ENCODE measurements at regions not wholly inside any gene's neighbourhood (a gene's known extent, or its start where the extent isn't known, plus 50 kb on each side); places are given as distances from the start of the nearest gene placed in this dataset.

DNA sequence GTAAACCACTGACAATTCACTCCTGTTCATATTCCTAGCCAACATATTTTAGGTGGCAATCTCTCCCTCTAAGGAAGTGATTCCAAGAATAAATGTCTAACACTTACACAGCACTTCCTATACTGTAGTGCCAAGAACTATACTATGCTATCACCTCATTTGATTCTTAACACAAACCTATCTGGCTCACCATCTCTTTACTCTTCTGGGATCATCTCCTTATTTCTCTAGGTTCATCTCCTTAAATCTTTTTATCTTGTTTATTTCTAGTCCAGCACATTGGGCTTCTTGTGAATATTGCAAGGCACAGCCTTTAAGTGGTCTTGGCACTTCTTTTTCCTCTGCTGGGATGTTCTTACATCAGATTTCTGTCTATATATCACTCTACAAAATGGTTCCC lies 366.3 kb downstream of the SLITRK6 start:
- no peak overlapping the region for H3K4me3 ChIP-seq
- H3K27me3 ChIP-seq (replicated peaks), result no peaks in the 10 kb centered on the region

GRCh38 chr13:85431720-85432119 lies 367.5 kb downstream of the SLITRK6 start:
- Histone ChIP-seq H3K4me3 (no peak overlapping the region), H3K9me3 (replicated peaks) (no peaks in the 10 kb centered on the region), H3K27me3 (replicated peaks) (no peaks in the 10 kb centered on the region), H3K36me3 (no peaks in the 10 kb centered on the region), H3K4me1 (replicated peaks) (no peaks in the 10 kb centered on the region), H3K27ac (no peak overlapping the region)
- DNase-seq (ENCODE audit: low read depth in 1 of 2, low spot score in 2 of 2), result no peak

More for the DNA sequence above, 366.3 kb downstream of the SLITRK6 start:
- Histone ChIP-seq H3K36me3 (no peaks in the 10 kb centered on the region), H3K9me3 (replicated peaks) (no peaks in the 10 kb centered on the region), H3K27ac (no peak overlapping the region), H3K4me1 (replicated peaks) (no peaks in the 10 kb centered on the region)
- DNase-seq (ENCODE audit: low read depth in 1 of 2, low spot score in 2 of 2), result no peak

DNA sequence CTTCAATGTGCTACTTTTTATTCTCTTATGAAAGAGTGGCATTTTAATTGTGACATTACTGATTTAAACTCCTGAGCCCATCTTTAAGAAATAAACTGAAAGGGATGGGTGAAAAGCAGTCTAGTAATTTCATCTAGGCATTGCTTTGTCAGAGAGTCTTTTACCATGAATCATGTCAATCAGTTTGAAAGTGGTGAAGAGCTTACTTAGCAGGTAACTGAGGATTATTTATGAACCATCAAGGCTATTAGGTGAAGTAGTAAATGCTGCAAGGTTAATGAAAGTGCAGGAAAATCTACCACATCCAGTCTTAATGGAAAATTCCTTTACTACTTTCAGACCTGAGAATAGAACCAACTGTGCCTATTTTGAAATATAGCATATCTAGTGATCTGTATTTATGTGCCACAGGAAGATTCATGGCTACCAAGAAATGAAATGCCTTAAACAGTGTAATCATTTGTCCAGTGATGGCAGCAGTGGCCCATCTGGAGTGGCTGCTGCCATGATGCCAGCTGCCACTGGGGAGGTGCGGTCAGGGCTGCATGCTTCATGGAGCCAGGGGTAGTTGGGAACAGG lies 368.9 kb downstream of the SLITRK6 start:
- Histone ChIP-seq H3K9me3 (replicated peaks) (no peaks in the 10 kb centered on the region), H3K4me1 (replicated peaks) (no peaks in the 10 kb centered on the region), H3K27me3 (replicated peaks) (no peaks in the 10 kb centered on the region), H3K4me3 (no peak overlapping the region), H3K27ac (no peak overlapping the region), H3K36me3 (no peaks in the 10 kb centered on the region)
- no peak for DNase-seq (ENCODE audit: low read depth in 1 of 2, low spot score in 2 of 2)

GRCh38 chr13:85427416-85427815 lies 371.8 kb downstream of the SLITRK6 start:
- Histone ChIP-seq H3K27ac (no peak overlapping the region), H3K36me3 (no peaks in the 10 kb centered on the region), H3K27me3 (replicated peaks) (no peaks in the 10 kb centered on the region), H3K4me1 (replicated peaks) (no peaks in the 10 kb centered on the region), H3K4me3 (no peak overlapping the region), H3K9me3 (replicated peaks) (no peaks in the 10 kb centered on the region)
- DNase-seq (ENCODE audit: low read depth in 1 of 2, low spot score in 2 of 2), result no peak

DNA sequence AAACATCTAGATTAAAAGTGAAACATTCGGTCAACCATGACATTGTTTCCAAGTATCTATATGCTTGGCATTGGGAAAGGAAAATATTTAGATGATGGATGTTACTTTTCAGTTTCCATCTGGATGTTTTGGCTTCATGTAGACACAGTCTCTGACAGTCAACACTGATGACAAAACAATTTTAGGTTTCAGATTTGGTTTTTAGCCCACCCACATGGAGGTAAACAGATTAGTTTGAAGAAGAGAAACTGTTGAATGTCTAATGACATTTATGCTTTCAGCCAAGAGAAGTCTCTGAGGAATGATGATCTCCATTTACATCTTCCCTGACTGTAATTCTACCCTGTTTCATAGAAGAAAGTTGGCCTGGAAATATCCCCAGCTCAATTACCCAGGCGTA lies 379.1 kb downstream of the SLITRK6 start:
- no peak overlapping the region for H3K27ac ChIP-seq
- no peaks in the 10 kb centered on the region for H3K27me3 ChIP-seq (replicated peaks)
- no peaks in the 10 kb centered on the region for H3K9me3 ChIP-seq (replicated peaks)
- H3K4me1 ChIP-seq (replicated peaks), result no peaks in the 10 kb centered on the region; the same call in 1 of the 2 replicates
- H3K36me3 ChIP-seq, result no peaks in the 10 kb centered on the region
- no peak overlapping the region for H3K4me3 ChIP-seq
- DNase-seq (ENCODE audit: low read depth in 1 of 2, low spot score in 2 of 2), result peak in 1 of 2 experiments; percentile 2

DNA sequence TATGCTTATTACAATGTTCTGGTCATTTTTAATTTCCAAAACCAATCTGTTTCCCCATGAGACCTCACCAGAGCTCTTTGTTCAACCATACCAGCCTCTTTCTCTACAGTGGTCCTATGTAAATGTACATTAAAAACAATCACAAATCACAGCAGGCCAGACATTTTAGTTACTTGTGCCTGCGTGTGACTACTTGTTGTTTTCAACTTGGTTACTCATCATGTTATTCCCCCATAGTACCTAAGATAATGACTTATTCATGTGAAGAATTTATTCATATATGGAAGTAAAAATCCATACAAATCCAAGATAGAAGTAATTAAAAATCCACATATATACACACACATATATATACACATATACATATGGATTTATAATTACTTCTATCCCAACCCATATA lies 379.6 kb downstream of the SLITRK6 start:
- DNase-seq (ENCODE audit: low read depth in 1 of 2, low spot score in 2 of 2), result no peak
- no peaks in the 10 kb centered on the region for H3K36me3 ChIP-seq

DNA sequence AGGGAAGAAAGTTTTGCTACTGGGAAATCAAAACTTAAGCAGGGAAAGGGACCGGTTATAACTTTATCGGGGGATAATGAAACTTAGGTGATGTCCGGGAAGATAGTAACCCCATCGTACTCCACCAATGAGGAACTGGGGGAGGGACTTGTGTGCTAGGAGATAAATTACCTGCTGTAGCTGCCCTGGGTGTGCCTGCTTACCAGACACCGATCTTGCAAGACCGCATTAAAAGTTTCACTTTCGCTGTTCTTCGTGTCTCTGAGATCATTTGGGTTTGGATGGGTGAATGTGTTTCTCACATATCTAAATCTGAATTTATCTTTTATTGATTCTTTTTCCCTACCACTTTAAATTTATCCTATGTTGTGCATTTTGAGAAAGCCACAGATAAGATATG lies 381.4 kb downstream of the SLITRK6 start:
- no peak for DNase-seq (ENCODE audit: low read depth in 1 of 2, low spot score in 2 of 2)
- Histone ChIP-seq H3K27me3 (replicated peaks) (no peaks in the 10 kb centered on the region), H3K4me1 (replicated peaks) (no peaks in the 10 kb centered on the region; the same call in 1 of the 2 replicates), H3K9me3 (replicated peaks) (no peaks in the 10 kb centered on the region), H3K36me3 (no peaks in the 10 kb centered on the region), H3K27ac (no peak overlapping the region), H3K4me3 (no peak overlapping the region)

More for the DNA sequence above, 379.6 kb downstream of the SLITRK6 start:
- H3K9me3 ChIP-seq (replicated peaks), result no peaks in the 10 kb centered on the region
- no peaks in the 10 kb centered on the region; the same call in 1 of the 2 replicates for H3K4me1 ChIP-seq (replicated peaks)
- H3K27me3 ChIP-seq (replicated peaks), result no peaks in the 10 kb centered on the region
- no peak overlapping the region for H3K27ac ChIP-seq
- H3K4me3 ChIP-seq, result no peak overlapping the region

GRCh38 chr13:85413664-85414063 lies 385.6 kb downstream of the SLITRK6 start:
- no peaks in the 10 kb centered on the region for H3K36me3 ChIP-seq
- H3K27me3 ChIP-seq (replicated peaks), result no peaks in the 10 kb centered on the region
- H3K27ac ChIP-seq, result no peak overlapping the region
- no peaks in the 10 kb centered on the region for H3K9me3 ChIP-seq (replicated peaks)
- DNase-seq (ENCODE audit: low read depth in 1 of 2, low spot score in 2 of 2), result no peak
- no peak overlapping the region for H3K4me3 ChIP-seq
- H3K4me1 ChIP-seq (replicated peaks), result no peaks in the 10 kb centered on the region

- Histone ChIP-seq H3K4me3 (no peak overlapping the region), H3K27ac (no peak overlapping the region), H3K9me3 (replicated peaks) (no peaks in the 10 kb centered on the region), H3K36me3 (no peaks in the 10 kb centered on the region), H3K27me3 (replicated peaks) (no peaks in the 10 kb centered on the region), H3K4me1 (replicated peaks) (no peaks in the 10 kb centered on the region)
- no peak for DNase-seq (ENCODE audit: low read depth in 1 of 2, low spot score in 2 of 2)
These were observed 386.8 kb downstream of the SLITRK6 start for GRCh38 chr13:85412448-85412847.

- Histone ChIP-seq H3K27ac (no peak overlapping the region), H3K27me3 (replicated peaks) (no peaks in the 10 kb centered on the region), H3K4me1 (replicated peaks) (no peaks in the 10 kb centered on the region), H3K36me3 (no peaks in the 10 kb centered on the region), H3K9me3 (replicated peaks) (no peaks in the 10 kb centered on the region), H3K4me3 (no peak overlapping the region)
- no peak for DNase-seq (ENCODE audit: low read depth in 1 of 2, low spot score in 2 of 2)
These were observed 387.6 kb downstream of the SLITRK6 start for GRCh38 chr13:85411591-85411990.

GRCh38 chr13:85408415-85408814 lies 390.8 kb downstream of the SLITRK6 start:
- Histone ChIP-seq H3K27me3 (replicated peaks) (no peaks in the 10 kb centered on the region), H3K4me3 (no peak overlapping the region), H3K9me3 (replicated peaks) (no peaks in the 10 kb centered on the region), H3K27ac (no peak overlapping the region), H3K36me3 (no peaks in the 10 kb centered on the region), H3K4me1 (replicated peaks) (no peaks in the 10 kb centered on the region)
- DNase-seq (ENCODE audit: low read depth in 1 of 2, low spot score in 2 of 2), result no peak

- Histone ChIP-seq H3K9me3 (replicated peaks) (no peaks in the 10 kb centered on the region), H3K4me3 (no peak overlapping the region), H3K4me1 (replicated peaks) (no peaks in the 10 kb centered on the region), H3K36me3 (no peaks in the 10 kb centered on the region), H3K27ac (no peak overlapping the region), H3K27me3 (replicated peaks) (no peaks in the 10 kb centered on the region)
- no peak for DNase-seq (ENCODE audit: low read depth in 1 of 2, low spot score in 2 of 2)
These were observed 392.8 kb downstream of the SLITRK6 start for GRCh38 chr13:85406269-85406975.

GRCh38 chr13:85405316-85405897 lies 393.8 kb downstream of the SLITRK6 start:
- Histone ChIP-seq H3K27ac (no peak overlapping the region), H3K36me3 (no peaks in the 10 kb centered on the region), H3K4me1 (replicated peaks) (no peaks in the 10 kb centered on the region), H3K4me3 (no peak overlapping the region), H3K27me3 (replicated peaks) (no peaks in the 10 kb centered on the region), H3K9me3 (replicated peaks) (no peaks in the 10 kb centered on the region)
- no peak for DNase-seq (ENCODE audit: low read depth in 1 of 2, low spot score in 2 of 2)

GRCh38 chr13:85386424-85386823 lies 412.8 kb downstream of the SLITRK6 start:
- no peaks in the 10 kb centered on the region for H3K36me3 ChIP-seq
- H3K4me1 ChIP-seq (replicated peaks), result peaks cover 6% of the 10 kb centered on the region
- no peaks in the 10 kb centered on the region for H3K27me3 ChIP-seq (replicated peaks)
- H3K27ac ChIP-seq, result no peak overlapping the region
- no peak overlapping the region for H3K4me3 ChIP-seq
- DNase-seq (ENCODE audit: low read depth in 1 of 2, low spot score in 2 of 2), result peak in 1 of 2 experiments; percentile 21
- H3K9me3 ChIP-seq (replicated peaks), result no peaks in the 10 kb centered on the region
